ENCODE measurements at regions not wholly inside any gene's neighbourhood (a gene's known extent, or its start where the extent isn't known, plus 50 kb on each side); places are given as distances from the start of the nearest gene placed in this dataset.

GRCh38 chr2:14690926-14691325 lies 58.4 kb downstream of the LRATD1 start:
- TF ChIP-seq, protein P1, sequence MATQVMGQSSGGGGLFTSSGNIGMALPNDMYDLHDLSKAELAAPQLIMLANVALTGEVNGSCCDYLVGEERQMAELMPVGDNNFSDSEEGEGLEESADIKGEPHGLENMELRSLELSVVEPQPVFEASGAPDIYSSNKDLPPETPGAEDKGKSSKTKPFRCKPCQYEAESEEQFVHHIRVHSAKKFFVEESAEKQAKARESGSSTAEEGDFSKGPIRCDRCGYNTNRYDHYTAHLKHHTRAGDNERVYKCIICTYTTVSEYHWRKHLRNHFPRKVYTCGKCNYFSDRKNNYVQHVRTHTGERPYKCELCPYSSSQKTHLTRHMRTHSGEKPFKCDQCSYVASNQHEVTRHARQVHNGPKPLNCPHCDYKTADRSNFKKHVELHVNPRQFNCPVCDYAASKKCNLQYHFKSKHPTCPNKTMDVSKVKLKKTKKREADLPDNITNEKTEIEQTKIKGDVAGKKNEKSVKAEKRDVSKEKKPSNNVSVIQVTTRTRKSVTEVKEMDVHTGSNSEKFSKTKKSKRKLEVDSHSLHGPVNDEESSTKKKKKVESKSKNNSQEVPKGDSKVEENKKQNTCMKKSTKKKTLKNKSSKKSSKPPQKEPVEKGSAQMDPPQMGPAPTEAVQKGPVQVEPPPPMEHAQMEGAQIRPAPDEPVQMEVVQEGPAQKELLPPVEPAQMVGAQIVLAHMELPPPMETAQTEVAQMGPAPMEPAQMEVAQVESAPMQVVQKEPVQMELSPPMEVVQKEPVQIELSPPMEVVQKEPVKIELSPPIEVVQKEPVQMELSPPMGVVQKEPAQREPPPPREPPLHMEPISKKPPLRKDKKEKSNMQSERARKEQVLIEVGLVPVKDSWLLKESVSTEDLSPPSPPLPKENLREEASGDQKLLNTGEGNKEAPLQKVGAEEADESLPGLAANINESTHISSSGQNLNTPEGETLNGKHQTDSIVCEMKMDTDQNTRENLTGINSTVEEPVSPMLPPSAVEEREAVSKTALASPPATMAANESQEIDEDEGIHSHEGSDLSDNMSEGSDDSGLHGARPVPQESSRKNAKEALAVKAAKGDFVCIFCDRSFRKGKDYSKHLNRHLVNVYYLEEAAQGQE (IDR thresholded peaks at IDR 0.05; ENCODE audit: insufficient read depth in 1 of 2, low read depth in 2 of 2, low read length in 2 of 2) = no peak
- TF ChIP-seq TAF1 (IDR thresholded peaks at IDR 0.05; ENCODE audit: borderline replicate concordance, insufficient read depth, low read length) = no peak
- no peak for TF ChIP-seq POLR2AphosphoS5 (IDR thresholded peaks at IDR 0.05; ENCODE audit: low read depth, low read length)
- no peak for TF ChIP-seq SIN3A (IDR thresholded peaks at IDR 0.05; ENCODE audit: borderline replicate concordance, insufficient read depth, low read length)

Measured in PFSK-1 (cell line).